CD14-positive monocyte (primary cell): ENCODE measurements at regions not wholly inside any gene's neighbourhood (a gene's known extent, or its start where the extent isn't known, plus 50 kb on each side); places are given as distances from the start of the nearest gene placed in this dataset.

ENCODE experiments used
- DNase-seq, 3 donors: peaks; one replicate each; pipeline ENCODE4 v3.0.0-alpha.2; 2011 to 2022
- H2AFZ ChIP-seq: 2 replicates; pipeline ENCODE4 v1.6.0; 2012; ENCODE audit warnings: mild to moderate bottlenecking, low read depth, low read length, inconsistent platforms; ENCODE audit not compliant: insufficient read depth, poor library complexity, severe bottlenecking
- H3K27ac ChIP-seq, 2 donors: 1 replicate in 1 of 2; 2 replicates in 1 of 2; pipeline ENCODE4 v1.5.1; 2012 to 2013; ENCODE audit warnings: low read length in 2 of 2, control low read depth in 1 of 2, inconsistent platforms in 1 of 2, low read depth in 1 of 2, mild to moderate bottlenecking in 1 of 2
- H3K27me3 ChIP-seq, 2 donors: one replicate each; pipeline versions ENCODE4 v1.6.0 to v1.6.1; 2011 to 2013; ENCODE audit warnings: low read length in 2 of 2; ENCODE audit not compliant: control insufficient read depth in 2 of 2, insufficient read depth in 2 of 2
- H3K36me3 ChIP-seq, 2 donors: replicated peaks in 1 of 2; 1 replicate in 1 of 2; 2 replicates in 1 of 2; pipeline versions ENCODE4 v1.5.1 to v1.6.1; 2012 to 2013; ENCODE audit warnings: low read length in 2 of 2, control low read depth in 1 of 2, inconsistent platforms in 1 of 2, mild to moderate bottlenecking in 1 of 2; ENCODE audit not compliant: insufficient read depth in 2 of 2, control insufficient read depth in 1 of 2
- H3K4me1 ChIP-seq, 2 donors: 1 replicate in 1 of 2; 2 replicates in 1 of 2; pipeline versions ENCODE4 v1.5.1 to v1.6.1; 2012 to 2013; ENCODE audit warnings: low read length in 2 of 2, control low read depth in 1 of 2, inconsistent platforms in 1 of 2, mild to moderate bottlenecking in 1 of 2, moderate library complexity in 1 of 2; ENCODE audit not compliant: insufficient read depth in 2 of 2, control insufficient read depth in 1 of 2
- H3K4me2 ChIP-seq: replicated peaks from 2 replicates; pipeline ENCODE3; 2012; ENCODE audit warnings: low read length, moderate library complexity, mild to moderate bottlenecking; ENCODE audit not compliant: poor library complexity, severe bottlenecking; ENCODE audit errors: extremely low read depth
- H3K4me3 ChIP-seq, 3 experiments: fragments of 200-600 bp in 1 of 3; sonication (generic) in 1 of 3; replicated peaks in 1 of 3; 1 replicate in 2 of 3; 2 replicates in 1 of 3; pipeline ENCODE4 v1.5.1; 2011 to 2013; ENCODE audit warnings: low read length in 3 of 3, mild to moderate bottlenecking in 3 of 3, control low read depth in 2 of 3, low read depth in 2 of 3, inconsistent platforms in 1 of 3, moderate library complexity in 1 of 3
- H3K79me2 ChIP-seq: 2 replicates; pipeline ENCODE4 v1.6.0; 2012; ENCODE audit warnings: mild to moderate bottlenecking, control low read depth, inconsistent platforms, low read length, moderate library complexity; ENCODE audit not compliant: insufficient read depth
- H3K9ac ChIP-seq: 2 replicates; pipeline ENCODE4 v1.6.0; 2017; ENCODE audit warnings: low read length, mild to moderate bottlenecking; ENCODE audit not compliant: insufficient read depth, poor library complexity, severe bottlenecking
- H3K9me3 ChIP-seq, 2 donors: replicated peaks in 1 of 2; 1 replicate in 1 of 2; 2 replicates in 1 of 2; pipeline versions ENCODE4 v1.5.1 to v1.6.1; 2012 to 2013; ENCODE audit warnings: low read length in 2 of 2, control low read depth in 1 of 2; ENCODE audit not compliant: control insufficient read depth in 1 of 2, insufficient read depth in 1 of 2
- H4K20me1 ChIP-seq: 2 replicates; pipeline ENCODE4 v1.6.0; 2012; ENCODE audit warnings: mild to moderate bottlenecking, low read length, control low read depth, moderate library complexity; ENCODE audit not compliant: insufficient read depth
- H3K27ac Mint-ChIP-seq, 7 donors: one replicate each; pipeline ENCODE4 v1.8.0; 2020; ENCODE audit warnings: mild to moderate bottlenecking in 7 of 7, mixed read lengths in 7 of 7, moderate library complexity in 6 of 7, inconsistent platforms in 2 of 7
- H3K27me3 Mint-ChIP-seq, 3 donors: one replicate each; pipeline ENCODE4 v1.8.0; 2021 to 2022; ENCODE audit warnings: low read depth in 3 of 3, mild to moderate bottlenecking in 3 of 3, mixed read lengths in 3 of 3, moderate library complexity in 3 of 3, inconsistent platforms in 1 of 3
- H3K36me3 Mint-ChIP-seq, 2 donors: one replicate each; pipeline ENCODE4 v1.8.0; 2020; ENCODE audit warnings: mixed read lengths in 2 of 2, inconsistent platforms in 1 of 2, mild to moderate bottlenecking in 1 of 2
- H3K4me1 Mint-ChIP-seq: one replicate; pipeline ENCODE4 v1.8.0; 2020; ENCODE audit warnings: mild to moderate bottlenecking, mixed read lengths
- H3K4me3 Mint-ChIP-seq, 2 donors: one replicate each; pipeline ENCODE4 v1.8.0; 2020; ENCODE audit warnings: mild to moderate bottlenecking in 2 of 2, mixed read lengths in 2 of 2, moderate library complexity in 1 of 2
- H3K9me3 Mint-ChIP-seq, 7 donors: one replicate each; pipeline ENCODE4 v1.8.0; 2020 to 2022; ENCODE audit warnings: mixed read lengths in 7 of 7, mild to moderate bottlenecking in 6 of 7, moderate library complexity in 6 of 7, inconsistent platforms in 2 of 7
- WGBS: methylation state at CpG from one replicate; pipeline ENCODE4 v1.1.5; 2013; ENCODE audit warnings: missing lambda C conversion rate; ENCODE audit not compliant: insufficient coverage; 5-methylcytosine and 5-hydroxymethylcytosine counted together
- intact Hi-C, 2 donors: fragments of 100-400 bp; cut with micrococcal nuclease; formaldehyde crosslinking; loops; one replicate each; pipeline versions ENCODE4 v1.15.0 to v1.15.1; 2023
- TF ChIP-seq, protein P1 (sequence below): fragments of 200-600 bp; IDR thresholded peaks from one replicate; pipeline ENCODE4 v1.8.0; 2022; ENCODE audit warnings: antibody characterized with exemption, mild to moderate bottlenecking

DNA sequence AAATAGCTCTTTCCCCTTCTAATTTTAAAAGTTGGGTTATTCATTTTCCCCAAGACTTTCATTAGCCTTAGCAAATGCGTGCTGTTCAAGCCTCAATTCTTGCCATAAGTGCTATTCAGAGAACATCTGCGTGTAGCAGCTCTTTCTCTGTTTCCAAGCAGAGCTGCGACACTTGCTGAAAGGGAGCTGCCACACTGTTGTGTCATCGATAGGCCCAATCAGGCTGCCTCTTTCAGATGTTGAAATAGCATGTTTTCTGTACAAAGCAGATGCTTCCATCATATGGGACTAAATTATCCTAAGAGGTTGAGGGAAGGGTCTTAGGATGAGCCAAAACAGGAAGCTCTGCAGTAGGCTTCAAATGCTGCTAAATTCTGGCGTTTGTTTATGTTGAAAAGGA is 220.9 kb upstream of the CDC14C start:
- no peaks in the 10 kb centered on the region for H3K9me3 ChIP-seq
- intact Hi-C loops: no loop called here
- H3K4me2 ChIP-seq: no peak overlapping the region
- TF ChIP-seq, protein P1, sequence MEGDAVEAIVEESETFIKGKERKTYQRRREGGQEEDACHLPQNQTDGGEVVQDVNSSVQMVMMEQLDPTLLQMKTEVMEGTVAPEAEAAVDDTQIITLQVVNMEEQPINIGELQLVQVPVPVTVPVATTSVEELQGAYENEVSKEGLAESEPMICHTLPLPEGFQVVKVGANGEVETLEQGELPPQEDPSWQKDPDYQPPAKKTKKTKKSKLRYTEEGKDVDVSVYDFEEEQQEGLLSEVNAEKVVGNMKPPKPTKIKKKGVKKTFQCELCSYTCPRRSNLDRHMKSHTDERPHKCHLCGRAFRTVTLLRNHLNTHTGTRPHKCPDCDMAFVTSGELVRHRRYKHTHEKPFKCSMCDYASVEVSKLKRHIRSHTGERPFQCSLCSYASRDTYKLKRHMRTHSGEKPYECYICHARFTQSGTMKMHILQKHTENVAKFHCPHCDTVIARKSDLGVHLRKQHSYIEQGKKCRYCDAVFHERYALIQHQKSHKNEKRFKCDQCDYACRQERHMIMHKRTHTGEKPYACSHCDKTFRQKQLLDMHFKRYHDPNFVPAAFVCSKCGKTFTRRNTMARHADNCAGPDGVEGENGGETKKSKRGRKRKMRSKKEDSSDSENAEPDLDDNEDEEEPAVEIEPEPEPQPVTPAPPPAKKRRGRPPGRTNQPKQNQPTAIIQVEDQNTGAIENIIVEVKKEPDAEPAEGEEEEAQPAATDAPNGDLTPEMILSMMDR: no peak
- H3K27me3 ChIP-seq: peaks cover 0 to 2% of the 10 kb centered on the region in 2 donors
- Mint-ChIP-seq H3K27me3 (peaks cover 2 to 4% (median 3%) of the 10 kb centered on the region in 3 donors), H3K27ac (no peak overlapping the region), H3K4me1 (no peaks in the 10 kb centered on the region), H3K36me3 (no peaks in the 10 kb centered on the region), H3K9me3 (peaks cover 0 to 4% (median 0%) of the 10 kb centered on the region in 7 donors), H3K4me3 (no peak overlapping the region)
- H3K36me3 ChIP-seq: no peaks in the 10 kb centered on the region
- DNase-seq: no peak
- no peak overlapping the region for H3K4me3 ChIP-seq
- no peak overlapping the region for H3K27ac ChIP-seq
- no peak overlapping the region for H3K9ac ChIP-seq
- no peaks in the 10 kb centered on the region for H4K20me1 ChIP-seq
- H2AFZ ChIP-seq: no peak overlapping the region
- 93% methylated on average over 4 of the region's 5 CpGs for WGBS
- H3K4me1 ChIP-seq: no peaks in the 10 kb centered on the region
- no peaks in the 10 kb centered on the region for H3K79me2 ChIP-seq

DNA sequence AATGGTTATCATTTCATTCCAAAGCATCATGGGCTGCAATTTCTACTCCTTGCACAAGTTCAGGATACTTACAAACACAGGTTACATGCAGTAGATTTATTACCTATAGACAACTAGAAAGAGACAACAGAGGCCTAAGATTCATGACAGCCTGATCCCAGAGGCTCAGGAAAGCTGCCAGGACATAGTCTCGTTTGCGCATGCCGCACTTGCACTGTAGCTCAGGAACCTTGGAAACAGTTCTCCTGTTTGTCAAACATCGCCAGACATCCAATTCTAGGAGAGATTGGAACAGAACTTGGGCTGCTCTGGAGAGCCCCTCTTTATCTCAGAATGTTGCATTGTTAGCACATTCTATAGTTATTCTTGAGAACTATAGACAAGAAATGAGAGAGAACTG is 216.2 kb upstream of the CDC14C start:
- DNase-seq: no peak
- 83% methylated on average over 4 of the region's 4 CpGs for WGBS

More for the DNA sequence above, 216.2 kb upstream of the CDC14C start:
- no peak overlapping the region for H2AFZ ChIP-seq
- TF ChIP-seq, protein P1: no peak
- Mint-ChIP-seq H3K36me3 (no peaks in the 10 kb centered on the region), H3K27ac (no peak overlapping the region), H3K4me3 (no peak overlapping the region), H3K4me1 (no peaks in the 10 kb centered on the region), H3K9me3 (peaks cover 0 to 4% (median 0%) of the 10 kb centered on the region in 7 donors), H3K27me3 (peaks cover 3 to 9% (median 3%) of the 10 kb centered on the region in 3 donors)
- intact Hi-C loops: no loop called here
- no peaks in the 10 kb centered on the region for H3K36me3 ChIP-seq
- H3K4me1 ChIP-seq: no peaks in the 10 kb centered on the region
- H3K27ac ChIP-seq: no peak overlapping the region
- no peak overlapping the region for H3K4me3 ChIP-seq
- H3K79me2 ChIP-seq: no peaks in the 10 kb centered on the region
- H3K27me3 ChIP-seq: no peaks in the 10 kb centered on the region
- no peaks in the 10 kb centered on the region for H3K9me3 ChIP-seq
- no peak overlapping the region for H3K9ac ChIP-seq
- no peaks in the 10 kb centered on the region for H4K20me1 ChIP-seq
- H3K4me2 ChIP-seq: no peak overlapping the region
